NCI-H460 (cell line): ENCODE measurements at regions not wholly inside any gene's neighbourhood (a gene's known extent, or its start where the extent isn't known, plus 50 kb on each side); places are given as distances from the start of the nearest gene placed in this dataset.

ENCODE experiments used
- DNase-seq: peaks from one replicate; pipeline ENCODE4 v3.0.0-alpha.2; 2016; ENCODE audit warnings: low read depth; ENCODE audit errors: extremely low read depth

- DNase-seq: no peak
These were observed 90.0 kb downstream of the FAM174B start for GRCh38 chr15:92565351-92566125.

DNA sequence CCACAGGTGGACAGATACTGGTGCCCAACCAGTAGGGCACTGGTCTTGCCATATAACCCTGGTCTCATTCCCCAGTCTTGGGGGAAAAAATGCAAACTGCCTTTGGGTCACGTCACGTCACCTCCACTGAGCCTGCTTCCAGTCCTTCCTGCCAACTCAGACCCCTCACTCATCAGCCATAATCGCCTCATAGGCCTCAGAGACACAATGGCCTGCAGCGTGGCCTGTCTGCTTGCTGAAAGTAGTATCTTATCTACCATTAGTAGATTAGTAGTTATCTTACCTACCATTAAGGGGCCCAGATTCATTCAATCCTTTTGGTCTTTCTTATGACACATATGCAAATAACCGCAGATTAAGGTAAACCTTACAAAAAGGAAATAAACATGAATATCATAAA lies 93.8 kb downstream of the FAM174B start:
- no peak for DNase-seq

DNA sequence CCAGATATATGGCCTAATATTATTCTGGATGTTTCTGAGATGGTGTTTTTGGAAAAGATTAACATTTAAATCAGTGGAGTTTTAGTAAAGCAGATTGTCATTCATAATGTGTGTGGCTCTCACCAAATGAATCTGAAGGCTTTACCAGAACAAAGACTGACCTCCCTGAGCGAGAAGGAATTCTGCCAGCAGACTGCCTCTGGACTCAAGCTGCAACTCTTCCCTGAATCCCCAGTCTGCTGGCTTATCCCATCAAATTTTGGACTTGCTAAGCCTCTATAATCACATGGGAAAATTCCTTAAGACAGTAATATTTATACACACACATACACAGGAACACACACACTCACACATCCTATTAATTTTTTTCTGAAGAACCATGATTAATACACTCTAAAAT lies 102.3 kb downstream of the FAM174B start:
- DNase-seq: no peak

DNA sequence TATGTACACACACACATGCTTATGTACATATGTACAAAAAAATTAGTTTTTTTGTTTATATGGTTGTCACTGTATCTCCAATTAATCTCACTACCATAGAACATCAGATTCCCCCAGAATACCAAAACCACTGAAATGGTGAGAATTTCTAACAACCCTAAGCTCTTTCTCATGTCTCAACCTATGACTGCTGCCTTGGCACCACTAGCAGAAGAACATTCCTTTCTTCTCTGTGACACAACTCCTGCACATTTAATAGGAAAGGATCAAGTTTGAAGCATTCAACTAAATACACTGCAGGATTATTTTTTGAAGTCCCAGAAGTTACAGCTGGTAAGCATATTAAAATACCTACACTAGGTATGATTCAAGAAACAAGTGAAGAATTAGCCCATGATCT lies 109.6 kb downstream of the FAM174B start:
- DNase-seq: no peak

DNA sequence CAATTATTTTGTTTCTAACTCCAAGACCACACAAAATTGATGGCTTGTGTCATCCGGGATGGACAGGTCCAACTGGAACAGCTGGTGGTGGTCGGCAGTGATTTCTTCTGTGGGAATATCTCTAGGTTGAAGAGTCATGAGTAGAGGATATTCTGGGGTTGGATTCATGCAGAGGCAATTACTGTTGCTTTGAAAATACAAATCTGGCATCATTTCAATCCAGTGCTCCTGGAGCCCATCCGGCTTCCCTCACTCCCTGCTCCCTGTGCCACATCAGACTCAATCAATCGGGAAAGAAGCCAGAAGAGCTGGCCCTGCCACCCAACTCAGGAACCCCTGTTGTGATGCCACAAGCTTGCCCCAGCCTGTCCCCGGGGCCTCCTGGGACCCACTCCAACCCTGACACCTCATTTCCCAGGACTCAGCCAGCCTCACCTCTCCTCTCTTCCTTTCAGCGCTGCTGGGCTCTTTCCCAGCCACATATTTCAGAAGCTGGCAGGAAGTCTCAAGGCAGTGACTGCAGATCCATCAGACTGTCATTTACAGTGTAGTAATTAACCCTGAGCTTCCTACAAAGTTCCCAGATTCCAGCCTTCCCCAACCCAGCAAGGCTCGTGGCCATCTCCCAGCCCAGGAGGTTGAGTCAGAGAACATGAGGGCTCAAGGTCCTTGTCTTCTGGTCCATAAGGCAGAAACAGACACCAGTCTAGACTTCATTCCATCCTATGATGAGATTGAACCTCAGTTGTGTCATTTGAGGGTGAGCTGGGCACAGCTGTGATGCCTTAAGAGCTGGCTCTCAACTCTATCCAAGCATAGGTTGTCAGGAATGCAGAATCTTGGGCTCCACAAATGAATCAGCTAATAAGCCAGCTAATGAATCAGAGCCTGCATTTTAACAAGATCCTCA lies 114.0 kb downstream of the FAM174B start:
- DNase-seq: no peak

DNA sequence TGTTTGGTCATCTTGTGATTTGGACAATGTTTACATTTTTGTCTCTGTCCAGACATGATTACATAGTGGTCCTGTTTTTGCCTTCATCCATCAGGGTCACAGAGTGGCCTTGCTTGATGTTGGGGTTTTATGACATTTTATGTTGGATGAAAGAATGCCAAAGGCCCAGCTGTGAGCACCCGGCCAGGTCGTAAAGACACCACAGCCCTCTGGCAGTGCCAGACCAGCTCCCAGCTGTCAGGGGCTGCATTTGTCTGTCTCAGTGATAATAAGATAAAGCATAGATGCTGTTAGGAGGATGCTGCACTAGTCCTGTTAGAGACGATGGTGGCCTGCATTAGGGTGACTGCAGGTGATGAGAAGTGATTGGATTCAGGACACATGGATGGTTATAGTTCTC lies 117.5 kb downstream of the FAM174B start:
- no peak for DNase-seq

DNA sequence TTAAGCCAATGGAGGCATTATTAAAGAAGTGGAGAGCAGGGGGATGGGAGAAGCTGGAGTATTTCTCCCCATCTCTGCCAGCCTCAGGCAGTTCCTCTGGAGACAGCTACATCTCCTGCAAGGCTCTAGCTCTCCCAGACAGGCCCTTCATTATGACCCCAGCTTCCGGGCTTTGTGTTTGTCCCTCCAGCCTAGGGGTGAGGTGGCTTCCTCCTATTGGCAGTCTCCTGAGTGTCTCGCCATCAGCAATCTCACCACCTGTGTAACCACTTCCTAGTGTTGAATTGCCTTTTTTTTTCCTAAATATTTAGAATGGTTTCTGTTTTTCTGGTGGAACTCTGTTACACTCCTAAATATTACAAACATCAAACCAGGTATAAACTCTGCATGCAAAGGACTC lies 122.3 kb downstream of the FAM174B start:
- DNase-seq: no peak

DNA sequence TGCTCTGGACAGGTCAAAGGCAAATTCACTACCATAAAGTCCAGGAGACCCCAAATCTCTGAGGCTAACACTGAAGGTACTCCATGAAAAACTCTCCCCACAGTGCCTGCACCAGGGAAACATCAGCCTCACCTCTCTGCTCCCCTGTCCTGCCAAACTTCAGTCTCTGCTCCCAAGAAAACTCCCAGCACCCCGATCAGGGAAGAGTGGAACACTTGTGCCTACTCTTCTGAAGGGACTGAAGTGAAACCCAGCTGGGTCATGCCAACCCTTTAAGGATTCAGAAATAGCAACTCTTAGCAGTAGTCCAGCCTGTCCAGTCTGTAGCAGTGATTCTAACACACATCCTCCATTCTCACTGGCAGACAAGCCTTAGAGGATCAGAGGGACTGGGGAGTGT lies 124.2 kb downstream of the FAM174B start:
- DNase-seq: no peak

DNA sequence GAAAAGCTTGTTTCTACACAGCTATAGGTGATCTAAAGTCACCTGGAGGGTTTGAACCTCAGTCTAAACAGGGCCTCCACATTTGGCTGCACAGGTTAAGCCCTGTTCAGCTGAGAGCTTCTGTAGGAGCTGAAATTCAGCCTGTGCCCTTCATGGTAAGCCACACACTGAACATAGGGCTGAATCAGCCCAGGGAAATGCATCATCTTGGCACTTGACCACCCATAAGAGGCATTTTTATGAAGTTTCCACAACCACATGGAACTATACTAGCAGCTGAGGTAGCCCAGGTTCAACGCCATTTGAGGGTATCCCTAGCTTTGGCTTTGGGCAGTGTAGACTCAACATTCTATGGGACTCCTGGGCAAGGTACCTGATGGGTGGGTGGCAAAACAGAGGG lies 126.8 kb downstream of the FAM174B start:
- DNase-seq: no peak

DNA sequence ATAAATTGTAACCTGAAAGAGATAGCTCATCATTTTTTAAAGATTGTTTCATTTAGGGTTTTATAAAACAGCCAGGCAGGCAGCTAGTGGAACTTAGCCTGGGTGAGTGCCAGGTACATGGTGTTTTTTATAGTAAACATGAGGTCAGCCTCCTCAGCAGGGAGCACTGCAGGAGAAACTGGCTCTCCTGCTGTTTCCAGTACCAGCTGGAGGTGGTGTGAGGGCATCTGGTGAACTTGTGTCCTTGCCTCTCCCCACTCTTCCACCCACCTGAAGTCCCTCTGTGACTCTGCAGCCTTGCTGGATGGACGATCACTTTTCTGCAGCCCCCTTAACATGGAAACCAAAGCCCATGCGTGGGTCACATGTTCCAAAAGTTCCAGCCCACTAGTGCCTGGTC lies 128.4 kb downstream of the FAM174B start:
- no peak for DNase-seq

DNA sequence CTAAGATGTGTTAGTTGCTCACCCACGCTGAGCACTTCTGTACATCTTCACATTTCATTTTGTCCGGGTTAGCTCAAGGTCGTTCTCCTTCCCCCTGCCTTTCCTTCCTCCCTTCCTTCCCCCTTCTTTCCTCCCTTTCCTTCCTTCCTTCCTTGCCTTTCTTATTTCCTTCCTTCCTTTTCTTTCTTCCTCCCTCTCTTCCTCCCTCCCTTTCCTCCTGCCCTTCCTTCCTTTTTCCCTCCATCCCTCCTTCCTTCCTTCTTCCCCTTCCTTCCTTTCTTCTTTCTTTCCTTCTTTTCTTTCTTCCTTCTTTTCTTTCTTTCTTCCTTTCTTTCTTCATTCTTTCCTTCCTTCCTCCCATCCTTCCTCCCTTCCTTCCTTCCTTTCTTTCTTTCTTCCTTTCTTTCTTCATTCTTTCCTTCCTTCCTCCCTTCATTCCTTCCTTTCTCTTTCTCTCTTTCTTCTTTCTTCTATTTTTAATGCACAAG lies 129.8 kb downstream of the FAM174B start:
- no peak for DNase-seq

GRCh38 chr15:92524874-92525565 lies 130.6 kb downstream of the FAM174B start:
- no peak for DNase-seq

- DNase-seq: no peak
These were observed 130.5 kb downstream of the ST8SIA2 start for GRCh38 chr15:92524161-92524560.

DNA sequence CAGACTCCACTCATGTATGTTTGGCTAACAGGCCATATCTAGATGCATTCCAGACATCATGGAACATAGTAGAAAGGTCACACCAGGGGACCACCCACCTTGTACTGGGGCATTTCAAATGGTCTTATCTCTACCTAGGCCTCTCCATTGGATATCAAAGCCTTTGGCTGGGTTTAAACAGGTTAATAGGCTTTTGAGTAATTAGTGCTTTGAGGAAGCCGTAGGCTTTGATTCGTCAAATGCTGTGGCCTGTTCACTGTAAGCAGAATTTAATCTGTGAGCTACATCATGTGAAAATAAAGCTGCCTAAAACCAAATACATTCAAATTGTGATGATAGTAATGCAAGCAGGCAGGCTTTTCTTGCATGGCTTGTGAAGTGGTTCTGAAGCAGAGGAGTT lies 129.5 kb downstream of the ST8SIA2 start:
- no peak for DNase-seq

- peak; percentile 38 for DNase-seq
These were observed 127.9 kb downstream of the ST8SIA2 start for GRCh38 chr15:92521624-92522008.

DNA sequence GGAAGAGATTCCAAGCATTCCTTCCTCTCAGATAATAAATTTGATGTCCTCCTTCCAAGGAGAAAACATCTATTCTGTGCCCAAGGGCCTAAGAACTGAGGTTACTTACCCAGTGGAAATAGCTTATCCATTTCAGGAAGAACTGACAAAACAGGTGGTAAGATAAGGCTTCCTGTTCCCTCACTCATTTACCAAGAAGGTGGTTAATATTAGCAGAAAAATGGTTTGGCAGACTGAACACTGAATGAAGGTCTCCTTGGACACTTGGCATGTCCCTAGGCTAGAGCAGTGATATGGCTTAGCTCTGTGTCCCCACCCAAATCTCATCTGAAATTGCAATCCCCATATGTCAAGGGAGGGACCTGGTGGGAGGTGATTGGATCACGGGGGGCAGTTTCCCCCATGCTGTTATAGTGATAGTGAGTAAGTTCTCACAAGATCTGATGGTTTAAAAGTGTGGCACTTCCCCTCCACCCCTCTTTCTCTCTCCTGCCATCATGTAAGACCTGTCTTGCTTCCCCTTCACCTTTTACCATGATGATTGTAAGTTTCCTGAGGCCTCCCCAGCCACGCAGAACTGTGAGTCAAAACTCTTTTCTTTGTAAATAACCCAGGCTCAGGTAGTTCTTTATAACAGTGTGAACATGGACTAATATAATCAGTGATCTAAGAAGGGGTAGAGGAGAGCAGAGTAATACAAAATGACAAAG lies 127.4 kb downstream of the ST8SIA2 start:
- DNase-seq: no peak

DNA sequence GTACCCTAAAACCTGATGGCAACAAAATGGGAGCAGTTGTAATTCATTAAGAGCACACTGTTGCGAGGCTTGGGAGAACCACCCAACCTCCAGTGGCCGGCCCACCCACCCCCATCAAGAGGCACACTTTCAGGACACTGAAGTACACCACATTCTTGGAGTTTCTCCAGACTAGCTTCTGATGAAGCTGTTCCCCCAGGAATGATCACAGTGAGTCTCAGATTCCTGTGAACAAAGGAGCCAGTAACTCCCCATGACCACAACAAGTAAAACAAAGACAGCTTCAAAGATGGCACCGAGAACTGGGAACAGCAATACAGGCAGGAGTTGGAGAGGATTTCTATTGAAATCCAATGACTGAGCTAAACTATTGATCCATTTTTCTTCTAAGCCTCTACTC lies 126.0 kb downstream of the ST8SIA2 start:
- no peak for DNase-seq
